Endothelial cell of umbilical vein (primary cell): ENCODE measurements at regions not wholly inside any gene's neighbourhood (a gene's known extent, or its start where the extent isn't known, plus 50 kb on each side); places are given as distances from the start of the nearest gene placed in this dataset.

ENCODE experiments used
- BruUV-seq: library from RNA; stranded (reverse); fragments of 400-500 nt; replicated peaks from 2 replicates; lab custom pipeline; 2021; lab: Mats Ljungman, UMichigan
- CTCF ChIA-PET: fragments of 300-600, 350-600 bp; sonication (Branson Sonifier 250); formaldehyde crosslinking; loops from one replicate; lab custom pipeline; 2021; ENCODE audit warnings: antibody characterized with exemption, inconsistent platforms; lab: Charles Lee
- POLR2A ChIA-PET: fragments of 300-600, 350-600 bp; sonication (Branson Sonifier 250); formaldehyde crosslinking; loops from one replicate; lab custom pipeline; 2021; ENCODE audit warnings: antibody characterized with exemption, inconsistent platforms; lab: Charles Lee
- DNase-seq: peaks from one replicate; pipeline ENCODE4 v3.0.0-alpha.2; 2011; ENCODE audit warnings: low read depth, low spot score
- FAIRE-seq: peaks from 2 replicates; lab custom pipeline; 2011; peaks lifted over from hg19 to GRCh38; lab: Jason Lieb, UNC
- H2AFZ ChIP-seq: 2 replicates; pipeline ENCODE4 v1.6.0; 2012; ENCODE audit warnings: low read depth, low read length, control low read depth, inconsistent platforms
- H3K27ac ChIP-seq: 2 replicates; pipeline ENCODE4 v1.5.1; 2011; ENCODE audit warnings: low read depth, mild to moderate bottlenecking, control low read depth, low read length, moderate library complexity; ENCODE audit not compliant: insufficient read depth
- H3K27me3 ChIP-seq, 2 experiments: 2 replicates each; pipeline versions ENCODE4 v1.6.0 to v1.6.1; 2011; ENCODE audit warnings: low read length in 2 of 2, mixed read lengths in 1 of 2; ENCODE audit not compliant: control insufficient read depth in 2 of 2, insufficient read depth in 2 of 2
- H3K36me3 ChIP-seq, 2 experiments: 2 replicates in 1 of 2; 3 replicates in 1 of 2; pipeline ENCODE4 v1.5.1; 2011; ENCODE audit warnings: low read length in 2 of 2, mild to moderate bottlenecking in 1 of 2, moderate library complexity in 1 of 2; ENCODE audit not compliant: control insufficient read depth in 2 of 2, insufficient read depth in 2 of 2; ENCODE audit errors: extremely low read depth in 1 of 2
- H3K4me1 ChIP-seq: 3 replicates; pipeline ENCODE4 v1.5.1; 2011; ENCODE audit warnings: mild to moderate bottlenecking, low read length; ENCODE audit not compliant: control insufficient read depth, insufficient read depth; ENCODE audit errors: extremely low read depth
- H3K4me2 ChIP-seq: 2 replicates; pipeline ENCODE4 v1.6.1; 2011; ENCODE audit warnings: low read length, control low read depth, mixed read lengths; ENCODE audit not compliant: insufficient read depth
- H3K4me3 ChIP-seq, 3 experiments: fragments of 200-600 bp in 1 of 3; sonication (generic), shearing (Covaris generic) in 1 of 3; replicated peaks in 1 of 3; 2 replicates each; pipeline ENCODE4 v1.5.1; 2011 to 2016; ENCODE audit warnings: control low read depth in 3 of 3, low read length in 3 of 3, mild to moderate bottlenecking in 2 of 3, inconsistent platforms in 1 of 3, low read depth in 1 of 3, moderate library complexity in 1 of 3; ENCODE audit not compliant: insufficient read depth in 1 of 3
- H3K79me2 ChIP-seq: 2 replicates; pipeline ENCODE4 v1.6.0; 2012; ENCODE audit warnings: low read length, inconsistent platforms; ENCODE audit not compliant: control insufficient read depth, insufficient read depth
- H3K9ac ChIP-seq: replicated peaks from 2 replicates; pipeline ENCODE3; 2011; ENCODE audit warnings: low read length, control low read depth; ENCODE audit not compliant: insufficient read depth; ENCODE audit errors: extremely low read depth
- H3K9me1 ChIP-seq: replicated peaks from 3 replicates; pipeline ENCODE4 v1.6.0; 2011; ENCODE audit warnings: mild to moderate bottlenecking, low read length; ENCODE audit not compliant: control insufficient read depth, insufficient read depth; ENCODE audit errors: extremely low read depth
- H3K9me3 ChIP-seq: replicated peaks from 2 replicates; pipeline ENCODE4 v1.5.1; 2012; ENCODE audit warnings: low read length, inconsistent platforms; ENCODE audit not compliant: control insufficient read depth, insufficient read depth
- H4K20me1 ChIP-seq: replicated peaks from 2 replicates; pipeline ENCODE3; 2011; ENCODE audit warnings: mild to moderate bottlenecking, low read length; ENCODE audit not compliant: control insufficient read depth, insufficient read depth; ENCODE audit errors: extremely low read depth
- EZH2 ChIP-seq: IDR thresholded peaks from 2 replicates; pipeline ENCODE4 v1.6.1; 2012; ENCODE audit warnings: borderline replicate concordance, low read depth, mild to moderate bottlenecking, moderate library complexity, low read length, inconsistent platforms; ENCODE audit not compliant: severe bottlenecking
- FOS ChIP-seq: IDR thresholded peaks from 2 replicates; pipeline ENCODE4 v1.6.1; 2011; ENCODE audit warnings: mild to moderate bottlenecking, low read length, moderate library complexity, borderline replicate concordance; ENCODE audit not compliant: insufficient read depth
- GATA2 ChIP-seq: IDR thresholded peaks from 2 replicates; pipeline ENCODE4 v1.7.0; 2011; ENCODE audit warnings: low read depth, mild to moderate bottlenecking, moderate library complexity, mixed read lengths, low read length; ENCODE audit not compliant: insufficient read length, insufficient read depth
- JUN ChIP-seq: IDR thresholded peaks from 2 replicates; pipeline ENCODE4 v1.6.1; 2011; ENCODE audit warnings: borderline replicate concordance, low read depth; ENCODE audit not compliant: insufficient read length, insufficient read depth
- MYC ChIP-seq: IDR thresholded peaks from one replicate; pipeline ENCODE4 v1.6.1; 2011; ENCODE audit warnings: mild to moderate bottlenecking, low read depth, low read length
- POLR2A ChIP-seq: IDR thresholded peaks from 2 replicates; pipeline ENCODE4 v1.6.1; 2012; ENCODE audit warnings: low read depth, mild to moderate bottlenecking, control low read depth, low read length
- POLR2AphosphoS5 ChIP-seq: IDR thresholded peaks from 2 replicates; pipeline ENCODE4 v1.6.1; 2012; ENCODE audit warnings: low read depth, mild to moderate bottlenecking, control low read depth, low read length, moderate library complexity; ENCODE audit not compliant: insufficient read depth
- dilution Hi-C: fragments of 300-500 bp; cut with MboI; formaldehyde crosslinking; loops from one replicate; pipeline ENCODE4 v1.15.0; 2019; ENCODE audit warnings: low sequenced_read_pairs; ENCODE audit not compliant: extremely low pct_ligation_motif_present
- intact Hi-C: fragments of 100-400 bp; cut with micrococcal nuclease; formaldehyde crosslinking; loops from one replicate; pipeline ENCODE4 v1.10.0; 2022
- TF ChIP-seq, protein P1 (sequence below): IDR thresholded peaks from 2 replicates; pipeline ENCODE4 v1.6.1; 2011; ENCODE audit not compliant: insufficient read depth, insufficient read length
- TF ChIP-seq, protein P2 (sequence below), 2 donors: IDR thresholded peaks; 1 replicate in 1 of 2; 2 replicates in 1 of 2; pipeline ENCODE4 v1.5.1; 2011; ENCODE audit warnings: low read length in 2 of 2, mild to moderate bottlenecking in 2 of 2, moderate library complexity in 2 of 2, control low read depth in 1 of 2, inconsistent platforms in 1 of 2, low read depth in 1 of 2; ENCODE audit not compliant: insufficient read depth in 1 of 2; ENCODE audit errors: extremely low read depth in 1 of 2

DNA sequence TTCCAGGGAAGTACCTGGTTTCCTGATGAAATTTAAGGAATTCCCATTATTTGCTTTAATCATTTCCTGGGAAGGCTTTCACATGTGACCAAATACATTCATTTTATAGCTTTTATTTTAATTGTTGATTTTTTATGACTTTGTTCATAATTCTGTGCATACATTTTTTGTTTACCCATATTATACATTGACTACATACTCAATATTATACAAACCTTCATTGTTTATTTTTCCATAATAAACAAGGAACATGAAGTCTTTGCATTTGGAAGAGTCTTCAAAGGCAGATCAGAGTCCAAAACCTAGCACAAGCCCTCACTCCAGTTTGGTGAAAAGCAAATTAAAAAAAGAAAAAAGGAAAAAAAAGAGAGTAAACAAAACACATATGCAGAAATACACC lies 218.3 kb upstream of the NRIP1 start:
- H3K27ac ChIP-seq: no peak overlapping the region
- POLR2A ChIA-PET: no interaction called here
- DNase-seq (no peak), FAIRE-seq (no peak)
- peaks cover 0 to 2% of the 10 kb centered on the region in 2 experiments for H3K27me3 ChIP-seq
- intact Hi-C loops (no loop called here), dilution Hi-C loops (no loop called here)
- CTCF ChIA-PET: no interaction called here
- no peaks in the 10 kb centered on the region for H3K9me3 ChIP-seq
- no peak overlapping the region for H3K4me2 ChIP-seq
- no peaks in the 10 kb centered on the region for H3K79me2 ChIP-seq
- no peak for TF ChIP-seq JUN
- no peak for TF ChIP-seq EZH2
- no peak for TF ChIP-seq POLR2AphosphoS5
- no peak for TF ChIP-seq POLR2A
- TF ChIP-seq, protein P1, sequence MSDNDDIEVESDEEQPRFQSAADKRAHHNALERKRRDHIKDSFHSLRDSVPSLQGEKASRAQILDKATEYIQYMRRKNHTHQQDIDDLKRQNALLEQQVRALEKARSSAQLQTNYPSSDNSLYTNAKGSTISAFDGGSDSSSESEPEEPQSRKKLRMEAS: no peak
- no peak for TF ChIP-seq MYC
- no peak for TF ChIP-seq FOS
- no peak for TF ChIP-seq GATA2
- TF ChIP-seq, protein P2, sequence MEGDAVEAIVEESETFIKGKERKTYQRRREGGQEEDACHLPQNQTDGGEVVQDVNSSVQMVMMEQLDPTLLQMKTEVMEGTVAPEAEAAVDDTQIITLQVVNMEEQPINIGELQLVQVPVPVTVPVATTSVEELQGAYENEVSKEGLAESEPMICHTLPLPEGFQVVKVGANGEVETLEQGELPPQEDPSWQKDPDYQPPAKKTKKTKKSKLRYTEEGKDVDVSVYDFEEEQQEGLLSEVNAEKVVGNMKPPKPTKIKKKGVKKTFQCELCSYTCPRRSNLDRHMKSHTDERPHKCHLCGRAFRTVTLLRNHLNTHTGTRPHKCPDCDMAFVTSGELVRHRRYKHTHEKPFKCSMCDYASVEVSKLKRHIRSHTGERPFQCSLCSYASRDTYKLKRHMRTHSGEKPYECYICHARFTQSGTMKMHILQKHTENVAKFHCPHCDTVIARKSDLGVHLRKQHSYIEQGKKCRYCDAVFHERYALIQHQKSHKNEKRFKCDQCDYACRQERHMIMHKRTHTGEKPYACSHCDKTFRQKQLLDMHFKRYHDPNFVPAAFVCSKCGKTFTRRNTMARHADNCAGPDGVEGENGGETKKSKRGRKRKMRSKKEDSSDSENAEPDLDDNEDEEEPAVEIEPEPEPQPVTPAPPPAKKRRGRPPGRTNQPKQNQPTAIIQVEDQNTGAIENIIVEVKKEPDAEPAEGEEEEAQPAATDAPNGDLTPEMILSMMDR (IDR thresholded peaks at IDR 0.05; ENCODE audit: extremely low read depth in 1 of 2, insufficient read depth in 1 of 2, low read depth in 1 of 2, low read length in 2 of 2): no peak
- no peaks in the 10 kb centered on the region for H3K36me3 ChIP-seq
- H3K4me1 ChIP-seq: no peaks in the 10 kb centered on the region
- no peak overlapping the region for H3K4me3 ChIP-seq
- H3K9me1 ChIP-seq: no peaks in the 10 kb centered on the region
- H2AFZ ChIP-seq: no peak overlapping the region
- H4K20me1 ChIP-seq: no peaks in the 10 kb centered on the region
- BruUV-seq: no TSS peak
- no peak overlapping the region for H3K9ac ChIP-seq
